Gastrocnemius medialis (tissue), 4 donors: ENCODE measurements at regions not wholly inside any gene's neighbourhood (a gene's known extent, or its start where the extent isn't known, plus 50 kb on each side); places are given as distances from the start of the nearest gene placed in this dataset.

ENCODE experiments used
- POLR2A ChIP-seq, 2 donors: fragments of 450-650 bp; IDR thresholded peaks; one replicate each; pipeline ENCODE4 v1.6.1; 2017; ENCODE audit warnings: antibody characterized with exemption in 2 of 2, mild to moderate bottlenecking in 2 of 2, moderate library complexity in 2 of 2
- TF ChIP-seq, protein P1 (sequence below), 5 experiments: fragments of 450-650 bp in 3 of 5; fragments of 200-600 bp in 2 of 5; sonication (generic) in 2 of 5; IDR thresholded peaks in 4 of 5; conservative IDR thresholded peaks in 1 of 5; 1 replicate in 4 of 5; 2 replicates in 1 of 5; pipeline ENCODE4 v1.5.1; 2016 to 2019; ENCODE audit warnings: antibody characterized with exemption in 5 of 5, mild to moderate bottlenecking in 3 of 5, moderate library complexity in 3 of 5

- TF ChIP-seq, protein P1, sequence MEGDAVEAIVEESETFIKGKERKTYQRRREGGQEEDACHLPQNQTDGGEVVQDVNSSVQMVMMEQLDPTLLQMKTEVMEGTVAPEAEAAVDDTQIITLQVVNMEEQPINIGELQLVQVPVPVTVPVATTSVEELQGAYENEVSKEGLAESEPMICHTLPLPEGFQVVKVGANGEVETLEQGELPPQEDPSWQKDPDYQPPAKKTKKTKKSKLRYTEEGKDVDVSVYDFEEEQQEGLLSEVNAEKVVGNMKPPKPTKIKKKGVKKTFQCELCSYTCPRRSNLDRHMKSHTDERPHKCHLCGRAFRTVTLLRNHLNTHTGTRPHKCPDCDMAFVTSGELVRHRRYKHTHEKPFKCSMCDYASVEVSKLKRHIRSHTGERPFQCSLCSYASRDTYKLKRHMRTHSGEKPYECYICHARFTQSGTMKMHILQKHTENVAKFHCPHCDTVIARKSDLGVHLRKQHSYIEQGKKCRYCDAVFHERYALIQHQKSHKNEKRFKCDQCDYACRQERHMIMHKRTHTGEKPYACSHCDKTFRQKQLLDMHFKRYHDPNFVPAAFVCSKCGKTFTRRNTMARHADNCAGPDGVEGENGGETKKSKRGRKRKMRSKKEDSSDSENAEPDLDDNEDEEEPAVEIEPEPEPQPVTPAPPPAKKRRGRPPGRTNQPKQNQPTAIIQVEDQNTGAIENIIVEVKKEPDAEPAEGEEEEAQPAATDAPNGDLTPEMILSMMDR (IDR thresholded peaks at IDR 0.05 in 4 of 5, conservative IDR thresholded peaks at IDR 0.05 in 1 of 5) = no peak
- TF ChIP-seq POLR2A (IDR thresholded peaks at IDR 0.05) = no peak
These were observed 107.9 kb downstream of the FAM124B start for GRCh38 chr2:224293976-224294375.
